HG02970 (cell line): ENCODE measurements at regions not wholly inside any gene's neighbourhood (a gene's known extent, or its start where the extent isn't known, plus 50 kb on each side); places are given as distances from the start of the nearest gene placed in this dataset.
A peak's percentile ranks its signal among the peaks of the same experiment; 100 is the strongest.
"Not testable (repeated sequence)": the region's sequence is repeated elsewhere in the genome, so short reads cannot be mapped to it uniquely, and the experiment has no call there.

Experiments
- ATAC-seq: cut with Tn5 transposase; IDR thresholded peaks from one replicate; pipeline ENCODE4 v1.9.1; 2021; ENCODE audit warnings: mild to moderate bottlenecking, moderate library complexity, moderate number of reproducible peaks; ENCODE audit not compliant: unreplicated experiment, low FRiP score

- ATAC-seq: no peak
These were observed 263.7 kb upstream of the AGTR2 start for GRCh38 chrX:115906881-115907280.

- ATAC-seq: no peak
These were observed 261.5 kb upstream of the AGTR2 start for GRCh38 chrX:115909017-115909416.

GRCh38 chrX:115911967-115912366 lies 258.6 kb upstream of the AGTR2 start:
- no peak for ATAC-seq

GRCh38 chrX:115912372-115912897 lies 258.1 kb upstream of the AGTR2 start:
- ATAC-seq: peak; percentile 92

GRCh38 chrX:115913575-115913974 lies 257.0 kb upstream of the AGTR2 start:
- ATAC-seq: no peak

- not testable (repeated sequence) for ATAC-seq
These were observed 254.9 kb upstream of the AGTR2 start for GRCh38 chrX:115915625-115916024.

DNA sequence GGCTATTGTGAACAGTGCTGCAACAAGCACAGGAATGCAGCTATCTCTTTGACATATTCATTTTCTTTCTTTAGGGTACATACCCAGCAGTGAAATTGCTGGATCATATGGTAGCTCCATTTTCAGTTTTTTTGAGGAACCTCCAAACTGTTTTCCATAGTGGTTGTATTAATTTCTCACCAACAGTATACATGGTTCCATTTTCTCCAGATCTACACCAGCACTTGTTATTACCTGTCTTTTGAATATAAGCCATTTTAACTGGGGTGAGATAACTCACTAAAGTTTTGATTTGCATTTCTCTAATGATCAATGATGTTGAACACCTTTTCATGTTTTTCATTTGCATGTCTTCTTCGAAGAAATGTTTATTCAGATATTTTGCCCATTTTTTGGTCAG lies 241.1 kb upstream of the AGTR2 start:
- no peak for ATAC-seq

DNA sequence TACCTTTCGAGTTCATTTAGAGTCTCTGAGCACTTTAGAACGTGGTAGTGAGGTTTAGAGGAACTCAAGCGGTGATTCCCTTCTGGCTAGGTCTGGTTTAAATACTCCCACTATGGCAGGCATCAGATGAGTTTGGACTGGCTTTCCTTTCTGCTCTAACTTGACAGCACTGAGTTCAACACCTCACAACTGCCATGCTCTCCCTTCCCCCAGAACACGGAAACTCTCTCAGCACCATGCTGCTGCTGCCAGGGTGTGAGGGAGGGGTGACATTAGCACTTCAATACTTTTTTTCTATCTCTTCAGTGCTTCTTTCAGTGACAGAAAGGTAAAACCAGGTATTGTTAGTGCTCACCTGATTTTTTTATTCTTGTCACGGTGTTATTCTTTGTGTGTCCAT lies 234.5 kb upstream of the AGTR2 start:
- no peak for ATAC-seq

DNA sequence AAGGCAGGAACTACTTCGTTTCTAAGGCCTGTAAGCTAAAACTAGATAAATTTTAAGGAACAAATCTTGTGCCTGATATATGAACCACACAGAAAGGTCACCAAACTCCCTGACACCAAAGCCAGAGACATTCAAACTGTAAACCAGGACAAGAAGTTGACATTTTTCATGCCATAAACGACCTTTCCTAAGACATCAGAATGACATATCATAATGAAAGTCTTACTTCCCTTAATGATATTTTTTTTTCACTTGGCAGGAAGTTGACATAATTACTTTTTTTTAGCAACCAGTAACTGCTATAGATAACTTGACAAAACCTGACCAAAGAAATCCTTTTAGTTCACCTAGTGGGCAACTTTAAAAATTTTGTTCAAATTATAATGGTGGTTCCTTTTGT lies 231.5 kb upstream of the AGTR2 start:
- ATAC-seq: no peak

DNA sequence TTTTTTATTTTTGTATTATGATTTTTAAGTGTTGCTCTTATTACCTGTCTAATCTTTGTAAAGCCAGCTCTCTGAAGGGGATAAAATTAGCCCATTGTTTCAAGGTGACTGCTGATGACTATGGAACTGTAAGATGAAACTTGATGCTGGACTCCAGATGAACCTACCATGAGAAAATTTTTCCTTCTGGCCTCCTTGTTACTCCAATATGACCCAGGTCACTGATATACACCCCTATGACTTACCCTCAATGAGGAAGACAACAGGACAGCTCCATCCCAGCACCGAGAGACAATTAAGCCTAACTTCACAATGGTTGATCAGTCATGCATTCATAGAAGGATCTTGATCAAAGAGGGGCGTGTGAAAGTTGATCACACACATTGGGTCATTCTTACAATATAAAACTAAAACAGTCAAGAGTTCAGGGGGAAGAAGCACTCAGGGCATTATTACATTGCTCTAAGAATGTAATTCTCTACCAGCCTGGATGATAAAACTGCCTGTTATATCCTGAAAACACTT lies 230.8 kb upstream of the AGTR2 start:
- no peak for ATAC-seq

GRCh38 chrX:115940348-115940747 lies 230.2 kb upstream of the AGTR2 start:
- peak; percentile 3 for ATAC-seq

GRCh38 chrX:115940888-115941332 lies 229.6 kb upstream of the AGTR2 start:
- ATAC-seq: peak; percentile 51

GRCh38 chrX:115941388-115941787 lies 229.2 kb upstream of the AGTR2 start:
- ATAC-seq: no peak

- no peak for ATAC-seq
These were observed 224.5 kb upstream of the AGTR2 start for GRCh38 chrX:115946059-115946458.

- ATAC-seq: no peak
These were observed 222.3 kb upstream of the AGTR2 start for GRCh38 chrX:115948018-115948923.

GRCh38 chrX:115949900-115950822 lies 220.4 kb upstream of the AGTR2 start:
- no peak for ATAC-seq

GRCh38 chrX:115952417-115953092 lies 218.0 kb upstream of the AGTR2 start:
- ATAC-seq: no peak

GRCh38 chrX:115957862-115958490 lies 212.6 kb upstream of the AGTR2 start:
- ATAC-seq: no peak

- no peak for ATAC-seq
These were observed 211.7 kb upstream of the AGTR2 start for GRCh38 chrX:115958687-115959359.
